Fibroblast of the aortic adventitia (primary cell): ENCODE measurements at regions not wholly inside any gene's neighbourhood (a gene's known extent, or its start where the extent isn't known, plus 50 kb on each side); places are given as distances from the start of the nearest gene placed in this dataset.

ENCODE experiments used
- DNase-seq: peaks from one replicate; pipeline ENCODE4 v3.0.0-alpha.2; 2010; ENCODE audit warnings: low read depth
- H3K4me3 ChIP-seq: 2 replicates; pipeline ENCODE4 v1.5.1; 2011; ENCODE audit warnings: low read depth, mild to moderate bottlenecking, control low read depth, low read length, moderate library complexity
- TF ChIP-seq, protein P1 (sequence below): IDR thresholded peaks from 2 replicates; pipeline ENCODE4 v1.5.1; 2011; ENCODE audit warnings: mild to moderate bottlenecking, low read length, control low read depth, inconsistent platforms; ENCODE audit not compliant: insufficient read depth

DNA sequence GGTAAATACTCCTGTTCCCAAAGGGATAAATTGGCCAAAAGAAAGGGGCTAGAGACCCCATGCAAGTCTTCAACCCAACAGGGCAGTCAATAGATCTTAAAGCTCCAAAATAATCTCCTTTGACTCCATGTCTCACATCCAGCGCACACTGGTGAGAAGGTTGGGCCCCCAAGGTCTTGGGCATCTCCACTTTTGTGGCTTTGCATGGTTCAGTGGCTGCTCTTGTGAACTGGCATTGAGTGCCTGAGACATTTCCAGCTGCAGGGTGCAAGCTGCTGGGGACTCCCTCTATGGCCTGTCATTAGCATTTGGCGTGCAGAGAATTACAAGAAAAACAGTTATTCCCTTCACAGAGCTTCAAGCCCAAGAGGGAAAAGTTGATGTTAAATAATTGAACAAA, 224.7 kb downstream of the MTRR start:
- DNase-seq, result no peak
- H3K4me3 ChIP-seq, result no peak overlapping the region
- TF ChIP-seq, protein P1, sequence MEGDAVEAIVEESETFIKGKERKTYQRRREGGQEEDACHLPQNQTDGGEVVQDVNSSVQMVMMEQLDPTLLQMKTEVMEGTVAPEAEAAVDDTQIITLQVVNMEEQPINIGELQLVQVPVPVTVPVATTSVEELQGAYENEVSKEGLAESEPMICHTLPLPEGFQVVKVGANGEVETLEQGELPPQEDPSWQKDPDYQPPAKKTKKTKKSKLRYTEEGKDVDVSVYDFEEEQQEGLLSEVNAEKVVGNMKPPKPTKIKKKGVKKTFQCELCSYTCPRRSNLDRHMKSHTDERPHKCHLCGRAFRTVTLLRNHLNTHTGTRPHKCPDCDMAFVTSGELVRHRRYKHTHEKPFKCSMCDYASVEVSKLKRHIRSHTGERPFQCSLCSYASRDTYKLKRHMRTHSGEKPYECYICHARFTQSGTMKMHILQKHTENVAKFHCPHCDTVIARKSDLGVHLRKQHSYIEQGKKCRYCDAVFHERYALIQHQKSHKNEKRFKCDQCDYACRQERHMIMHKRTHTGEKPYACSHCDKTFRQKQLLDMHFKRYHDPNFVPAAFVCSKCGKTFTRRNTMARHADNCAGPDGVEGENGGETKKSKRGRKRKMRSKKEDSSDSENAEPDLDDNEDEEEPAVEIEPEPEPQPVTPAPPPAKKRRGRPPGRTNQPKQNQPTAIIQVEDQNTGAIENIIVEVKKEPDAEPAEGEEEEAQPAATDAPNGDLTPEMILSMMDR, result no peak

DNA sequence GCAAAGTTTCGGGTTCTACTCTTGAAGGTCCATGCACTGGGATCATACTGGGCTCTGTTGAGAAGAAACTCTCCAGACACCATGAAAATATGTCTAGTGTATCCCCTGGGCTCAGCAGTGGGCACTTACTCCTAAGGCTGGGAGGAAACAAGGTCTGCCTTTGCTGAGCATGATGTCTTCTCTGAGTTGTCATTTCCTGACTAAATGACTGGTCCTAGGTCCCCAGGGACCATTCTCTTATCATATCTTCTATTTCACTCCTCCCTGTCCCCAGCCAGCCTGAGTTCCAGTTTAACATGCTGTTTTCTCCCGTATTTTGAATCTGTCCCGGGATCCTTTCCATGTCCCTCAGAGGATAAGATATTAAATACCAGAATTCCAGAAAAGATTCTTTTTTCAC, 225.4 kb downstream of the MTRR start:
- TF ChIP-seq, protein P1, result no peak
- H3K4me3 ChIP-seq, result no peak overlapping the region
- no peak for DNase-seq

DNA sequence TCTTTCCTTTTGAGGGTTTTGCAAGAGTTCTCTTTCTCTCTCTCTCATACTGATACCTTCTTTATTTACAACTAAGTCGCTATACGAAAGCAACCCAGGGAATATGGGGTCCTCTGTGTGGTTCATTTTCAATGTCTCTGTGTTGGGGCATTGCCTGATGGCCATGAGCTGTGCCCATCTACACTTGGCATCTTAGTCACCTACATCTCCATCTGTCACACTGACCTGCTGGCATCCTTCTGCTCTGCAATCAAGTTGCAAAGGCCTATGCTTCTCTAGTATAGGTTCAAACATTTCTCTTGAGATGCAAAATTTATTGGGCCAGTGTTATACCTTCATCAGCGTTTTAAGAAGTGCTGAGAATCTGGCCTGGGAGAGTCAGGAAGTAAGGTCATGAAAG, 228.2 kb downstream of the MTRR start:
- DNase-seq, result no peak
- TF ChIP-seq, protein P1, result no peak
- no peak overlapping the region for H3K4me3 ChIP-seq

DNA sequence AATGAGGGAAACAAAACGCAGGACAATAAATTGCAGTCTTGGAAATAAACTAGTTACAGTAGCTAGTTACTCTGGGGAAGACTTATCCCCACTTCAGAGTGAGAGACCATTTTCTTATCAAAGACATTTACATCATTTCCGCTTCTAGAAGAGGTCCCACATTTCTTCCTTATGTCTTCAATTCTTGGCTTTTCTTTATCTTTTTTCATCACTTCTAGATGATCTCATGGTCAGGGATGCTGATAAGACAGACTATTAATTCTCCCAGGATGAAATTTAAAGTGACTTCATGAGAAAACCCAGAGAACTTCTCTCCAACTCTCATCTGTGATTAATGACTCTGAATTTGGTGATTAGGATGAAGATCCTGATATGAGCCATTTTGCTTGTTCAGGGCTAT, 229.1 kb downstream of the MTRR start:
- DNase-seq, result no peak
- TF ChIP-seq, protein P1, result no peak
- no peak overlapping the region for H3K4me3 ChIP-seq

DNA sequence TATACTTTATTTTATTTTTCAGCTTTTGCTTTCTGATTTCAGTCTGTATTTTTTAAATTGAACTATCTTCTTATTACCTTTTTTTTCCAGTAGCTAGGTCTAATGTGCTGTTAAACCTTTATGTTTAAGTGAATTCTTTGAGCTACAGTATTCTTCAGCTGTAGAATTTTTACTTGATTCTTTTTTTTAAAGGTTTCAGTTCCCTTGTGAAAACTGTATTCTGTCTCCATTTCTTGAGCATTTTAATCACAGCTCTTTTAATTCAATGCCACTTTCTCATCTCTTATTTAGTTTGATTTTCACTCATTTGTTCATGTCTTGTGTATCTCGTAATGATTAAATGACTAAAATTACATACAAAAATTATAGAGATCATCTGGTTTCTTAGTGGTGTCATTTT, 233.8 kb downstream of the MTRR start:
- TF ChIP-seq, protein P1, result no peak
- no peak overlapping the region for H3K4me3 ChIP-seq
- DNase-seq, result no peak

DNA sequence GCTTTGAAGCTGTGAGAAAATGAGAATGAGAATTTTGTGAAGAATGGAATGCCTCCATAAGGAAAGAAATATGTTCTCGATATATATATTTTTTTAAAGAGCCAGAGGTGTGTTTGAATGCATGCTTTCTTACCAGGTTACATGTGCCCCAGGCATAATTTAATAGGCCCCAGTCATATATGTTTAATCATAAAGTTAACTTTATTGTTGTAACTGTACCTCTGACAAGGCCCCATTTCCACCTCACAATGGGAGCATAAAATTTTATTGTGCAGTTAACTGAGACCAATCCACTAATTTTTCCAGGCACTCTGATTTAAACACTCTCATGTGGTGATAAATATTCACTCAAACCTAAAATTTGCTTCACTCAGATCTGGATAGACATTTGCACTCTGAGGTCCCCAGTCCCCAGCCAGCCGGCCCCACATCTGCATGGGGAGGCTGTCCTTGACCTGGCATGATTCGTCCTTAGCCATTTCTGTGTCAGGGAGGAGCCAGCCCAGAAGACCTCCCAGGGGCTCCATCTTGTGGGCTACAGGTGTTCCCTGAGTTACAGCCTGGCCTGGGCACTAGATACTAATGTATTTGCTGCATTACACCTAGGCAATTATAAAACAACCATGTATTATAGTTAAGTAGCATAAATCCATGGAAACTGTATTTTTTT, 245.8 kb downstream of the MTRR start:
- TF ChIP-seq, protein P1, result no peak
- no peak for DNase-seq
- H3K4me3 ChIP-seq, result no peak overlapping the region

DNA sequence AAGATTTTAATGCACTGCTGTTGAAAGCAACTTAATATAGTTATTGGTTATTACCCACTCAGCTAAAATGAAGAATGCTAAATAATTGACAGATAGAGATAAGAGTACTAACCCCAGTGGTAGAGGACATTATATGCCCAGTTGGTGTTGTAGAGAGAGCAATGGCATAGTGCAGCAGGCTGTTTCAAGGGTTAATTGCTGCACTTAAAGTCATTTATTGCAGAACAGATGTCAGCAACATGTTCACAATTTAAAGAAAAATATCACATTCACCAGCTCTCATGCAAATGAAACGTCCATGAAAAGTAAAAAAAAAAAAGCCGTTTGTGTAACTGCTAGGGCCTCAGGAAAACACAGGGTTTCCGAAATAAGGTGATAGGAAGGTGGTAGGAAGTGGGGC, 254.6 kb downstream of the MTRR start:
- H3K4me3 ChIP-seq, result no peak overlapping the region
- TF ChIP-seq, protein P1, result no peak
- no peak for DNase-seq
